Left forelimb (tissue), 1 donor: ENCODE measurements at regions not wholly inside any gene's neighbourhood (a gene's known extent, or its start where the extent isn't known, plus 50 kb on each side); places are given as distances from the start of the nearest gene placed in this dataset.
"Not testable (repeated sequence)": the region's sequence is repeated elsewhere in the genome, so short reads cannot be mapped to it uniquely, and the experiment has no call there.

Experiments used
- DNase-seq: peaks from one replicate; pipeline ENCODE4 v3.0.0-alpha.2; 2018; ENCODE audit warnings: low spot score

DNA sequence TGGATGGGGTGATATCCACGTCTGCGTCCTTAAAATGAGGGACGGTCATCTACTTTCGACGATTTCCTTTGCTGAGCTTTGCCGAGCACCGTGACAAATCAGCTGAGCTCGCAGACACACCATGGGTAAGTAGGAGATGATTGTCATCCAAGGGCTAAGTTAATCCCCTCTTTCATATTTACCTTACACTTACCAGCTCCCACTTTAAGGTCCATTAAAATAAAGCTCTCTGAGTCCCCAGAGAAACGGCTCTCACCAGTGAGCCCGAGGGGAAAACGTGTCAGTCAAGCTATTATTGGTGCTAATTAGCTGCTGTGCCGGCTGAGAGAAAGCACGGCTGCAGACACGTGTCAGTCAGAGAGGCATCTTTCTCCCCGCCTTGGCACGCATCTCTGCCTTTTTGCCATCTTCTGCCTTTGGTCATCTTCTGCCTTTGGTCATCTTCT lies 72.2 kb downstream of the CRLF2 start:
- no peak for DNase-seq

DNA sequence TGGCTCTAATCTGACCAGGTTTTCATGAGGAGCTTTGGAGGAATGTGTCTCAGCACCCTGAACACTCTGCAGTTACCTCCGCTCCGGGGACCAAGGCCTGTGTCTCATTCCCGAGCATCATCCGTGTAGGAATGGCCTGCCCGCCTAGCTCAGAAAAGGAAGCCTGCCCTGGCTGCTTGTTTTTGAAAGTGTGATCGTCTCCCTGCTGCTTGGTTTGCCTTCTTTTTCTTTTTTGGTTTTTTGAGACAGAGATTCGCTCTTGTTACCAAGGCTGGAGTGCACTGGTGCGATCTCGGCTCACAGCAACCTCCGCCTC lies 73.3 kb downstream of the CRLF2 start:
- DNase-seq, result no peak

DNA sequence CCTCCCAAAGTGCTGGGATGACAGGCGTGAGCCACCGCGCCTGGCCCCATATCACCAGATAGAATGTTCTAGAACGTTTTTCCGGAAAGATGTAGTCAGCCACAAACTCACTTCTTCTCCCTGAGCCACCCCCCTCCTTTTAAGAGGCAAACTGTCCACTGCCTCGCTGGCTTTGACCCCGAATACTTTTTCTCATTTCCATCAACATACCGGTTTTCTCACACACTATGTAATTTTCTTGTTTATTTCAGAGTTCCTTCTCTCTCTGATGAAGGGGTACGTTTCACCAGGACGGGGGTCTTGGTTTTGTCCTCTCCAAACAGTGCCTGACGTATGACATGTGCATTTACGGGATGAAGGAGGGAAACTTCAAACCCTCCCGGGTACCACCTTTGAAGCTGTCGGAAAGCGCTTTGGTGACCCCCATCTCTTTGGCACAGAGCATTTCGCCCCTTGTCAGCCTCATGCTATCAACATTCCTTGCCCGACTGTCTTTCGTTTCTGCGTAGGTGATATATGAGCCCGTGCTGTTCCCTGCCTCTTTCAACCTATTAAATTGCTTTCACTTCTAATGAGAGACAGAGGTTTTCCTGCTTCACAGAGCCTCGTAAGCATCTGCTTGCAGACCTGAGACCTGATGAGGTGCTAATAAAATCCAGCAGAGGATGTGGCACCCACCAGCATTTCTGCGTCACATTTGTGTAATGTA lies 73.8 kb downstream of the CRLF2 start:
- no peak for DNase-seq

- DNase-seq, result no peak
Observed at GRCh38 chrX:1137531-1137930, 74.9 kb downstream of the CRLF2 start.

- DNase-seq, result not testable (repeated sequence)
Observed at GRCh38 chrX:1136582-1136981, 75.9 kb downstream of the CRLF2 start.

DNA sequence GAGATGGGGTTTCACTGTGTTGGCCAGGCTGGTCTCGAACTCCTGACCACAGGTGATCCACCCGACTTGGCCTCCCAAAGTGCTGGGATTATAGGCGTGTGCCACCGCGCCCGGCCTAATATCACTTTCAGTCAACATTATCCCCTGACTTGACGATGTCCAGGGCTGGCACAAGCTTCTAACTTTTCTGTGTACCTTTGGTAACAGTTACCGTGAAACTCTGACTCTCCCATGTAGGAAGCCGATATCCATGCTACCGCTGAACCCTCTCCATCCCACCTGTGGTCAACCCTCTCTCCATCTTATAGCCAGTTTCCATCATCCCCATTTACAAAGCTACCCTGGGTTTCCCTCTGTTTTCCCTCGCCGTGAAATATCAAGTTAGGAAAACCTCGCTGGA lies 77.5 kb downstream of the CRLF2 start:
- no peak for DNase-seq

GRCh38 chrX:1134156-1134555 lies 78.3 kb downstream of the CRLF2 start:
- DNase-seq, result no peak

- no peak for DNase-seq
Observed at GRCh38 chrX:1126738-1127137, 85.7 kb downstream of the CRLF2 start.

DNA sequence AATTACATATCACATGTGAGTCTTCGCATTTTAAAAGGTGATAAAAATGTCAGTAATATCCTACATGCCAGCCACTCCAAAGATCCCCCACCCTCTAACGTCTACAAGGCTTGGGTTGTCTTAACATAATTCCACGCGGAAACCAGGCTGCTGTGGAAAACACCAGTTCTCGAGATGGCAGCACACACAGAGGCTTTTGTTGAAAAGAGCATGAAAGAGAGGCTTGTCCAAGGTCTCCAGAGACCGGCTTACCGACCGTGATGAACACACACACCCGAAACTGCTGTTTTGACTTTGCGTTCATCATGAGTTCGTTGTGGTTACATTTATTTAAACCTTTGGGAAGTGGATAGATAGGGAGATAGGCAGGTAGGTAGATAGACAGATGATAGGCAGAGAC lies 87.9 kb downstream of the CRLF2 start:
- peak; percentile 26 for DNase-seq

DNA sequence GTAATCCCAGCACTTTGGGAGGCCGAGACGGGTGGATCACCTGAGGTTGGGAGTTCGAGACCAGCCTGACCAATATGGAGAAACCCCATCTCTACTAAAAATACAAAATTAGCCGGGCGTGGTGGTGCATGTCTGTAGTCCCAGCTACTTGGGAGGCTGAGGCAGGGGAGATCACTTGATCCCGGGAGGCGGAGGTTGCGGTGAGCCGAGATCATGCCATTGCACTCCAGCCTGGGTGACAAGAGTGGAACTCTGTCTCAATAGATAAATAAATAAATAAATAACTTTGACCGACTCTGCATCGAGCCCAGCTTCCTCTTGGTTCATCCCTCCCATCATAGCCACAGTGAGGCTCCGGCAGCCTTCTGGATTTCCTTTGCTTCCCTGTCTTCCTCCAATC lies 89.6 kb downstream of the CRLF2 start:
- not testable (repeated sequence) for DNase-seq

- DNase-seq, result no peak
Observed at GRCh38 chrX:1119275-1119674, 93.2 kb downstream of the CRLF2 start.

DNA sequence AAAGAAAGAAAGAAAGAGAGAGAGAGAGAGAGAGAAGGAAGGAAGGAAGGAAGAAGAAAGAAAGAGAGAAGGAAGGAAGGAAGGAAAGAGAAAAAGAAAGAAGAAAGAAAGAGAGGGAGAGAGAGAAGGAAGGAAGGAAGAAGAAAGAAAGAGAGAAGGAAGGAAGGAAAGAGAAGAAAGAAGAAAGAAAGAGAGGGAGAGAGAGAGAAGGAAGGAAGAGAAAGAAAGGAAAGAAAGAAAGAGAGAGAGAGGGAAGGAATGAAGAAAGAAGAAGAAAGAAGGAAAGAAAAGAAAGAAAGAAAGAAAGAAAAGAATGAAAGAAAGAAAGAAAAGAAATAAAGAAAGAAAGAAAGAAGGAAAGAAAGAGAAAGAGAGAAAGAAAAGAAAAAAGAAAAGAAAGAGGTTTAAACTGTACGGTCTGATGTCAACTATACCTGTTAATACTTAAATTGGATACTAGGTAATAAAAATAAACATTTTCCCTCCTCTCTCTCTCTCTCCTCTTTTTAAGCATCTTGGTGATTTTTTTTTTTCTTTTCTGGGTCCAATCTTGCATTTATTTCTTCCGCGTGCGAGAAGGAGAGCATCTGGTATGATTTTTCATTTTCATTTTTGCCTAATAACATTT lies 93.8 kb downstream of the CRLF2 start:
- no peak for DNase-seq

DNA sequence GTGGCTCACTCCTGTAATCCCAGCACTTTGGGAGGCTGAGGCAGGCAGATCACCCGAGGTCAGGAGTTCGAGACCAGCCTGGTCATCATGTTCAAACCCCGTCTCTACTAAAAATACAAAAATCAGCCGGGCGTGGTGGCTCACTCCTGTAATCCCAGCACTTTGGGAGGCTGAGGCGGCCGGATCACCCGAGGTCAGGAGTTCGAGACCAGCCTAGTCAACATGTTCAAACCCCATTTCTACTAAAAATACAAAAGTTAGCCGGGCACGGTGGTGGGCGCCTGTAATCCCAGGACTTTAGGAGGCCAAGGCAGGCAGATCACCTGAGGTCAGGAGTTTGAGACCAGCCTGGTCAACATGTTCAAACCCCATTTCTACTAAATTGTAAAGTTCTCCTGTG lies 97.0 kb downstream of the CRLF2 start:
- DNase-seq, result not testable (repeated sequence)

GRCh38 chrX:1112321-1112720 lies 100.1 kb downstream of the CRLF2 start:
- no peak for DNase-seq

DNA sequence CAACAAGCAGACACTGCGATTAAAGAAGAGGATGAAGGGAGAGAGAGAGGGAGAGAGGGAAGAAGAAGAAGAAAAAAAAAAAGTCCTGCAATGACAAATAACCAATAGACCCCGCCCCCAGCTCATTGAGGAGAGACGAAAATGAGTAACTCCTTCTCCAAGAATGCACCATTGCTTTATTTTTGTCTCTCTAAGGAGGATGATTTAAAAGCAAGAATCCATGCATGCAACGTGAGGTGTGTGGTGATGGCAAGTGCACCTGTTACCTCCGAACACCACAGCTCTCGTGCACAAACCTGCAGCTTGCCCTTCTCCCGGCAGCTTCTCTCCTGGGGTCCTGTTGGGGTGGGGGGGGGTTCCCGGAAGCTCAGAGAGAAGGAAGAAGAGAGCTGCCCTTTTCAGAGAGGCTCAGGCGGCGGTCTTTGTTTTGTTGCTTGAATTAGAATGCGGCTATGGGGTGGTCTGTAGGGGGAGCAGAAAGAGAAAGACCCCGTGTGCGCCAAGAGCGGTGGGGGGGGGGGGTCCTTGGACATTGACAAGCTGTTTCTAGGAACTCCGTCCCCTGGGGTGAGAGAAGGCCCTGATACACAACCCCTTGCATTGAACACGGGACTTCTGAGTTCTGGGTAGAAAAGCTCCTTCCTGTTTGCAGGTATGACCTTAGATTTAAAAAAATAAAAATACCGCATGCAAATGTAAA lies 100.7 kb downstream of the CRLF2 start:
- peak; percentile 12 for DNase-seq

DNA sequence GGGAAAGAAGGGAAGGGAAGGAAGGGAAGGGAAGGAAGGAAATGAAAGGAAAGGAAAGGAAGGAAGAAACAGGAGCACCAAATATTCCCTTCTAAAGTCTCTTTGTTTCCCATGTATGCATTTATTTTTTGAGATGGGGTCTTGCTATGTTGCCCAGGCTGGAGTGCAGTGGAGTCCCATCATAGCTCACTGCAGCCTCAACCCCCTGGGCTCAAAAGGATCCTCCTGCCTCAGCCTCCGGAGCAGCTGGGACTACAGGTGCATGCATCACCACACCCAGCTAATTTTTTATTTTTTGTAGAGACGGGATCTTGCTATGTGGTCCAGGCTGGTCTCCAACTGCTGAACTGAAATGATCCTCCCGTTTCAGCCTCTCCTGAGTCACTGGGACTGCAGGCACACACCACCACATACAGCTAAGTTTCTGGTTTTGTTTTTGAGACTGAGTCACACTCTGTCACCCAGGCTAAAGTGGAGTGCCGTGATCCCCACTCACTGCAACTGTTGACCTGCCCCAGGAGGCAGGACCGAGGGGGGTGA lies 102.8 kb downstream of the CRLF2 start:
- DNase-seq, result peak; percentile 25

GRCh38 chrX:1108501-1109445 lies 103.7 kb downstream of the CRLF2 start:
- peak; percentile 56 for DNase-seq

GRCh38 chrX:1106478-1107210 lies 105.8 kb downstream of the CRLF2 start:
- peak; percentile 22 for DNase-seq

GRCh38 chrX:1105671-1106419 lies 106.6 kb downstream of the CRLF2 start:
- DNase-seq, result peak; percentile 42

- not testable (repeated sequence) for DNase-seq
Observed at GRCh38 chrX:1105031-1105430, 107.4 kb downstream of the CRLF2 start.
